ENCODE measurements at regions not wholly inside any gene's neighbourhood (a gene's known extent, or its start where the extent isn't known, plus 50 kb on each side); places are given as distances from the start of the nearest gene placed in this dataset.

GRCh38 chr5:98483301-98483685 is 290.2 kb upstream of the RGMB start:
- TF ChIP-seq CTCF (IDR thresholded peaks at IDR 0.05; ENCODE audit: insufficient read depth, low read length, severe bottlenecking): no peak
- Histone ChIP-seq H3K4me3 (ENCODE audit: low read depth, low read length) (no peak overlapping the region), H3K27me3 (ENCODE audit: control insufficient read depth, insufficient read depth, low read length) (no peaks in the 10 kb centered on the region), H3K36me3 (ENCODE audit: control insufficient read depth, insufficient read depth, low read length) (no peaks in the 10 kb centered on the region)
- DNase-seq (ENCODE audit: low read depth) (no peak), FAIRE-seq (no peak)

DNA sequence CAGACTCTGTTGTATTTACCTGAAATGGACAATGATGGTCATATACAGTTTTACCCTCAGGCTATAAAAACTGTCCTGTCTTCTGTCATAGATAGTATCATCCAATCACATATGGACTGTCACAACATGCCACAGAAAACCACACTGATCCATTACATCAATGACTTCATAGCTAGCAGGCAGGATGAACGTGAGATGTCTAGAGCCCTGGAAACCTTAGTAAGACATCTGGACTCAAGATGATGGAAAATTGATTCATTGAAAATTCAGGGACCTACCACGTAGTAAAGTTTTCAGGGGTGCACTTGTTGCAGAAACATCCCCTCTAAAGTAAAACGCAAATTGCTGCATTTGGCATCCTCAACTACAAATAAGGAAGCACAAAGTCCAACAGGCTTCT is 284.4 kb upstream of the RGMB start:
- TF ChIP-seq CTCF (IDR thresholded peaks at IDR 0.05; ENCODE audit: insufficient read depth, low read length, severe bottlenecking): no peak
- DNase-seq (ENCODE audit: low read depth): no peak
- peak; percentile 55 for FAIRE-seq
- Histone ChIP-seq H3K36me3 (ENCODE audit: control insufficient read depth, insufficient read depth, low read length) (no peaks in the 10 kb centered on the region), H3K27me3 (ENCODE audit: control insufficient read depth, insufficient read depth, low read length) (no peaks in the 10 kb centered on the region), H3K4me3 (ENCODE audit: low read depth, low read length) (no peak overlapping the region)

GRCh38 chr5:98490348-98490747 is 283.1 kb upstream of the RGMB start:
- TF ChIP-seq CTCF (IDR thresholded peaks at IDR 0.05; ENCODE audit: insufficient read depth, low read length, severe bottlenecking): no peak
- Histone ChIP-seq H3K4me3 (ENCODE audit: low read depth, low read length) (no peak overlapping the region), H3K36me3 (ENCODE audit: control insufficient read depth, insufficient read depth, low read length) (no peaks in the 10 kb centered on the region), H3K27me3 (ENCODE audit: control insufficient read depth, insufficient read depth, low read length) (no peaks in the 10 kb centered on the region)
- FAIRE-seq: no peak
- DNase-seq (ENCODE audit: low read depth): no peak

- H3K27me3 ChIP-seq (ENCODE audit: control insufficient read depth, insufficient read depth, low read length): no peaks in the 10 kb centered on the region
- DNase-seq (ENCODE audit: low read depth): peak; percentile 87
- no peak overlapping the region for H3K4me3 ChIP-seq (ENCODE audit: low read depth, low read length)
- TF ChIP-seq CTCF (IDR thresholded peaks at IDR 0.05; ENCODE audit: insufficient read depth, low read length, severe bottlenecking): no peak
- no peaks in the 10 kb centered on the region for H3K36me3 ChIP-seq (ENCODE audit: control insufficient read depth, insufficient read depth, low read length)
- FAIRE-seq: no peak
Observed at GRCh38 chr5:98492258-98492657, 281.2 kb upstream of the RGMB start.

DNA sequence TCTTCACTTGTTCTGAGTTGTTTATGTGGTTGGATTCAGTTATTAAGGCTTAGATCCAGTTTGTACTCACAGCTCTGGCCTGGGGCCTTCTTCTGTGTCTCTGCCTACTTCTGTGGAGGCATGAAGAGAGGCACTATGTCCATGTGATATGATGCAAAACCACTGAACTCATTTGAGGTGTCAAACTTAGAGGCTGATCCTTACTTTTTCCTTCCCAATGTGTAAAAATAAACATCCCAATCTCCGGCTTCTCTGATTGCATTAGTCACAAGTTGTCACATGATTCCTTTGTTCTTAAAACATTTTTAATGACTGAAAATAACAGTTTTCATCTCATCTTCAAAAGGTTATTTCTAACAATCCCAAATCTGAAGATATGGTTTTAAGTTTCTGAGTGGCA is 276.0 kb upstream of the RGMB start:
- DNase-seq (ENCODE audit: low read depth): peak; percentile 26
- Histone ChIP-seq H3K36me3 (ENCODE audit: control insufficient read depth, insufficient read depth, low read length) (no peaks in the 10 kb centered on the region), H3K27me3 (ENCODE audit: control insufficient read depth, insufficient read depth, low read length) (no peaks in the 10 kb centered on the region), H3K4me3 (ENCODE audit: low read depth, low read length) (no peak overlapping the region)
- FAIRE-seq: no peak
- TF ChIP-seq CTCF (IDR thresholded peaks at IDR 0.05; ENCODE audit: insufficient read depth, low read length, severe bottlenecking): no peak

GRCh38 chr5:98498028-98498427 is 275.4 kb upstream of the RGMB start:
- TF ChIP-seq CTCF (IDR thresholded peaks at IDR 0.05; ENCODE audit: insufficient read depth, low read length, severe bottlenecking): no peak
- H3K36me3 ChIP-seq (ENCODE audit: control insufficient read depth, insufficient read depth, low read length): no peaks in the 10 kb centered on the region
- DNase-seq (ENCODE audit: low read depth) (no peak), FAIRE-seq (no peak)
- no peak overlapping the region for H3K4me3 ChIP-seq (ENCODE audit: low read depth, low read length)
- H3K27me3 ChIP-seq (ENCODE audit: control insufficient read depth, insufficient read depth, low read length): no peaks in the 10 kb centered on the region
